GM12874 (cell line): ENCODE measurements at regions not wholly inside any gene's neighbourhood (a gene's known extent, or its start where the extent isn't known, plus 50 kb on each side); places are given as distances from the start of the nearest gene placed in this dataset.

Source experiments
- CTCF ChIP-seq: IDR thresholded peaks from 2 replicates; pipeline ENCODE4 v1.5.1; 2011; ENCODE audit warnings: low read depth, mild to moderate bottlenecking, control low read depth, low read length, moderate library complexity; ENCODE audit not compliant: insufficient read depth

DNA sequence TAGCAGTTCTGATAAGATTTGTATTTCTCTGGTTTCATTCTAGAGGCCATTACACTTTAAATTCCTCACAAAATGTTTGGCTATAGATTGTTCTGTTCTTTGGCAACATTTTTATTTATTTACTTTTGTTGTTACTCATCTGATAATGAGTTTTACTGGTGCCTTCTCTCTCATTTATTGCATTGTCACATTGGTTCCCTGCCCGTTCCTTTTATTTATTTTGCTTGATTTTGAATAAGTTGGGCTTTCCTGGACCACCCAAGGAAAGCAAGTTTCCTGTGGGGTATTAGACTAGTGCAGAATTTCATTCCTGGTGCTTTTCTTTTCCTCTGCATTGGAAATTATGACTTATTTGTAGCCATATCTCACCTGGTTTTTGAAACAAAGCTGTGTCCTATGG, 232.0 kb downstream of the SOCS6 start:
- no peak for TF ChIP-seq CTCF

GRCh38 chr18:70513502-70514171, 224.8 kb downstream of the SOCS6 start:
- TF ChIP-seq CTCF, result no peak

- no peak for TF ChIP-seq CTCF
These were observed 219.1 kb downstream of the SOCS6 start for GRCh38 chr18:70507970-70508369.

- no peak for TF ChIP-seq CTCF
These were observed 217.7 kb downstream of the SOCS6 start for GRCh38 chr18:70506511-70506910.

DNA sequence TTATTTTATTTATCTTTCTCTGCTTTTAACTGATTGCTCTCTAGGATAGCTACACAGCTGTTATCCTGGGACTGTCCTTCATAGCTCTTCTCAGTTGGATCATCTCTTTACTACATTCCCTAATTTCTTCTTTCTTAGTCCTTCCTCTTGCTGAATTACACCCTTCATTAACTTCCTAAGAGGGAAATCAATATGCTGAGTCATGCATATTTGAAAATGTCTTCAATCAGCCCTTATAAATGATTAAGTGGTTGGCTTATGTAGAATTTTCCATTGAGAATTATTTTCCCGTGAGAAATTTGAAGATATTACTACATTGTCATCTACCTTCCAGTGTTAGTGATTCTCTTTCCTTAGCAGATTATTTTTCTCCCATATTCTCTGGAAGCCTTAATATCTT, 214.2 kb downstream of the SOCS6 start:
- TF ChIP-seq CTCF, result no peak

GRCh38 chr18:70501358-70501757, 212.5 kb downstream of the SOCS6 start:
- TF ChIP-seq CTCF, result no peak

GRCh38 chr18:70500748-70501147, 211.9 kb downstream of the SOCS6 start:
- no peak for TF ChIP-seq CTCF

DNA sequence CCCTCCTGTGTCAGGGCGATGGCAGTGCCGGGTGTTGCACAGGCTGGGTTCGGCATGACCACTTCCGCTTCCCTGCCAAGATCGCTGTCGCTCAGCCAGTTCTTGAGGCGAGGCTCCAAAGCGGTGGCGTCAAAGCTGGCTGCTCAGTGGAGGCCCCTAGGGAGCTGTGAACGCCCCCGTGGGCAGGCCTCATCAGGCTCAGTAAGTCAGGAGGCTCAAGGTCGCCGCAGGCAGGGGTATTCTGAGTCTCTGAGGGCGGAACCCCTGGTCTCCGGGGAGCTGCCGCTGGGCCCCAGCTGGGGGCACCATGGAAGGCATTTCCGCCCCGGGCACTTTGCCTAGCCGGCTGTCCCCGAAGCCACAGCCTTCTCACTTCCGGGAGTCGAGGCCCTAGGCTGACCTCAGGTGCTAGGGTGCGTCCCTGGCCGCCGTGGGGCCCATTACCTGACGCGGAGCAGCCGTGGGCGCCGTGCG, 210.4 kb downstream of the SOCS6 start:
- TF ChIP-seq CTCF, result no peak
